Lower lobe of right lung (tissue), 2 donors: ENCODE measurements at regions not wholly inside any gene's neighbourhood (a gene's known extent, or its start where the extent isn't known, plus 50 kb on each side); places are given as distances from the start of the nearest gene placed in this dataset.

Source experiments
- ATAC-seq, 2 donors: fragments of 200-7000 bp; cut with Tn5 transposase; one replicate each; pipeline ENCODE4 v1.9.1; 2020 to 2022; ENCODE audit warnings: mild to moderate bottlenecking in 2 of 2, moderate library complexity in 2 of 2
- DNase-seq: peaks from one replicate; pipeline ENCODE4 v3.0.0-alpha.2; 2020
- H3K27ac ChIP-seq: fragments of 200-600 bp; one replicate; pipeline ENCODE4 v1.8.0; 2022
- H3K27me3 ChIP-seq: fragments of 200-600 bp; one replicate; pipeline ENCODE4 v1.8.0; 2022; ENCODE audit warnings: low read depth
- H3K36me3 ChIP-seq: fragments of 200-600 bp; one replicate; pipeline ENCODE4 v1.8.0; 2022; ENCODE audit warnings: mild to moderate bottlenecking
- H3K4me1 ChIP-seq: fragments of 200-600 bp; one replicate; pipeline ENCODE4 v1.8.0; 2022
- H3K4me3 ChIP-seq: fragments of 200-600 bp; one replicate; pipeline ENCODE4 v1.8.0; 2022; ENCODE audit warnings: mild to moderate bottlenecking
- H3K9me3 ChIP-seq: fragments of 200-600 bp; one replicate; pipeline ENCODE4 v1.8.0; 2022
- intact Hi-C: fragments of 100-400 bp; cut with DNase I; formaldehyde crosslinking; loops from one replicate; pipeline ENCODE4 v1.11.0; 2022
- TF ChIP-seq, protein P1 (sequence below): fragments of 200-600 bp; IDR thresholded peaks from one replicate; pipeline ENCODE4 v1.8.0; 2022; ENCODE audit warnings: antibody characterized with exemption, mild to moderate bottlenecking
- donor health status: DM: no; HTN: yes; CAD: no; lungs with severe emphysema.

DNA sequence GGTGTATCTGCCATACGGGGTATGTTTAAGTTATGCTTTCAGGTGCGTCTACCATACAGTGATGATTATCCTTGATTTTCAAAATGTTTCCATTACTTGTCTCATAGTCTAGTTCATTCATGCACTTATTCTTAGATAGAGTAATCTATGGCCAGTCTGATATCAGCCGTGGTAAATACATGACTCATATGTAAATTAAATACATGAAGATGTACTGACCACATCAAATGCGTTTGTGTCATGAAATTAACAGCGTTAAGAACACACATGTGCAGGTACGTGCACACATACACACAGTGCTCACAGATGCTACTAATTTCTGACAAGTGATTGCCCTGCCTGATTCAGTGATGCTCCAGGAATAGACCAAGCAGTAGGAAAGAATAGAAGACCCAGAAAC lies 75.2 kb upstream of the EXOC1L start:
- no peak for DNase-seq
- intact Hi-C loops: no loop called here
- Histone ChIP-seq H3K9me3 (no peaks in the 10 kb centered on the region), H3K27ac (no peak overlapping the region), H3K4me3 (no peak overlapping the region), H3K27me3 (no peaks in the 10 kb centered on the region), H3K4me1 (no peaks in the 10 kb centered on the region), H3K36me3 (no peaks in the 10 kb centered on the region)
- TF ChIP-seq, protein P1, sequence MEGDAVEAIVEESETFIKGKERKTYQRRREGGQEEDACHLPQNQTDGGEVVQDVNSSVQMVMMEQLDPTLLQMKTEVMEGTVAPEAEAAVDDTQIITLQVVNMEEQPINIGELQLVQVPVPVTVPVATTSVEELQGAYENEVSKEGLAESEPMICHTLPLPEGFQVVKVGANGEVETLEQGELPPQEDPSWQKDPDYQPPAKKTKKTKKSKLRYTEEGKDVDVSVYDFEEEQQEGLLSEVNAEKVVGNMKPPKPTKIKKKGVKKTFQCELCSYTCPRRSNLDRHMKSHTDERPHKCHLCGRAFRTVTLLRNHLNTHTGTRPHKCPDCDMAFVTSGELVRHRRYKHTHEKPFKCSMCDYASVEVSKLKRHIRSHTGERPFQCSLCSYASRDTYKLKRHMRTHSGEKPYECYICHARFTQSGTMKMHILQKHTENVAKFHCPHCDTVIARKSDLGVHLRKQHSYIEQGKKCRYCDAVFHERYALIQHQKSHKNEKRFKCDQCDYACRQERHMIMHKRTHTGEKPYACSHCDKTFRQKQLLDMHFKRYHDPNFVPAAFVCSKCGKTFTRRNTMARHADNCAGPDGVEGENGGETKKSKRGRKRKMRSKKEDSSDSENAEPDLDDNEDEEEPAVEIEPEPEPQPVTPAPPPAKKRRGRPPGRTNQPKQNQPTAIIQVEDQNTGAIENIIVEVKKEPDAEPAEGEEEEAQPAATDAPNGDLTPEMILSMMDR: no peak
- ATAC-seq: no peak

DNA sequence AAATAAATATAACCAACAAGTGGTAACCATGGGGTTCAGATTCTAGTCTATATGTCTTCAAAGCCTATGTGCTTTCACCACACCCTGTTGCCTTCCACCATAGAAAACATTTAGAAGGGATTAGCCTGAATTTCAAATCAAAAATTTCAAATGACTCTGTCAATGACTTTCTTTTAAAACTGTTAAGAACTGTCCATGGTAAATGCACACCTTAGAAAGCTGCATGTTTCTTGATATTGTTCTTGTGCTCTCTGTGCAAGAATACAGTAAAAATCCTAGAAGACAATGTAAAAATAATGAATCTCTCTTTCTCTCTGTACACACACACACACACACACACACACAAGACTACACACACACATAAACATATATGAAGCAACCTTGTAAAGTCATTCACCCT lies 74.6 kb upstream of the EXOC1L start:
- no peak for ATAC-seq
- Histone ChIP-seq H3K27ac (no peak overlapping the region), H3K27me3 (no peaks in the 10 kb centered on the region), H3K9me3 (no peaks in the 10 kb centered on the region), H3K4me3 (no peak overlapping the region), H3K36me3 (no peaks in the 10 kb centered on the region), H3K4me1 (no peaks in the 10 kb centered on the region)
- TF ChIP-seq, protein P1: no peak
- intact Hi-C loops: no loop called here
- DNase-seq: no peak

DNA sequence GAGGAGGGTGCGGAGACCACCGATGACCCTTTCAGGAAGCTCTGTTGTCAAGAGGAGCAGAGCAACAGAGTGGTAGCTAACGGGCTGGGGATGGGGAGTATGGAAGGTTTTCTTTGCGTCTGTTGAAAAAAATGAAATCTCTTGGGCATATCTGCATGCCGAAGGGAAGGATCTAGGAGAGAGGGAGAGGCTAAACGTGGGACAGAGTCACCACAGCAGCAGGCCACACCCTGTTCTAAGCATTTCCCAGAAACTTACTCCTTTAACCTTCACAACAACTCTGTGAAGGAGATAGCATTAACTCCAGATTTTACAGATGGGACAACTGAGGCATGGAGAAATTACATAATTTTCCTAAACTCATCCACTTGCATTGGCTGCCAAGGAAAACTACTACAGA lies 71.8 kb upstream of the EXOC1L start:
- intact Hi-C loops: no loop called here
- no peaks in the 10 kb centered on the region for H3K27me3 ChIP-seq
- ATAC-seq: no peak
- H3K9me3 ChIP-seq: no peaks in the 10 kb centered on the region
- no peak for DNase-seq
- H3K4me3 ChIP-seq: no peak overlapping the region
- H3K36me3 ChIP-seq: no peaks in the 10 kb centered on the region
- H3K4me1 ChIP-seq: no peaks in the 10 kb centered on the region
- TF ChIP-seq, protein P1: no peak
- H3K27ac ChIP-seq: no peak overlapping the region

DNA sequence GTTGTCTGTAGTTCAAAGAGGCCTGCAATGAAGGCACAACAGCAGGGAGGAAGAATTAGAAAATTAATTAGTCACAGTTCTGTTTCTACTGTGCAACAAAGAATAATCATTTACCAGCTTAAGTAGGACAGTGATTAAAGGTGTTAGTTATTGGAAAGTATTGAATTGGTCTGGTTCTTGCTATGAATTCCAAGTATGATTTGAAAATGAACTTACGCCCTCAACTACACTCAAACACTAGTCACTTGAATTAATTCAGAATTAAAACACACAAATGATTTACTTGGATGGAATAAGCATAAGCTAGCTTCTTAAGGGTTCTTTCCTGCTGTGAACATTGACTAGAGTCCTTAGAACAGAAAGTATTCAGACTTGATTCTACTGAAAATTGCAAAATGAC lies 69.9 kb upstream of the EXOC1L start:
- DNase-seq (no peak), ATAC-seq (no peak)
- Histone ChIP-seq H3K27me3 (no peaks in the 10 kb centered on the region), H3K9me3 (no peaks in the 10 kb centered on the region), H3K27ac (no peak overlapping the region), H3K4me3 (no peak overlapping the region), H3K36me3 (no peaks in the 10 kb centered on the region), H3K4me1 (no peaks in the 10 kb centered on the region)
- TF ChIP-seq, protein P1: no peak
- intact Hi-C loops: no loop called here

DNA sequence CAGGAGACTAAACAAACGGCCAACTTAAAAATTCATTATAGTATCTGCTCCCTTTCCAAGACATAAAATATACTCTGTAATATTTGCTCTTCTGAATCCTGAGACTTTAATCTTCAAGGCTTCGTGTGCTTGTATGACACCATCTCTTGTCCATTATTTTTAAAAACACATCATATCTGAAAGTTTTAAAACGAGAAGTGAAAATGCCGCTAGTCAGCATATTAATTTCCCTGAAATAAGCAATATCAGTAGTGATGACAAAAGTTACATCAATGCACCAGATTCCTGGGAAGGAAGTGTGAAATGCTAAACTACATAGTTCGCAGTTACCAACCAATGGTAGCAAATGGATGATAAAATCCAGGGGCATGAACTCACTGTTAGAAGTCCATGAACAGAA lies 66.8 kb upstream of the EXOC1L start:
- Histone ChIP-seq H3K27ac (no peak overlapping the region), H3K36me3 (no peaks in the 10 kb centered on the region), H3K4me3 (no peak overlapping the region), H3K27me3 (no peaks in the 10 kb centered on the region), H3K4me1 (no peaks in the 10 kb centered on the region), H3K9me3 (no peaks in the 10 kb centered on the region)
- intact Hi-C loops: no loop called here
- DNase-seq (no peak), ATAC-seq (no peak)
- TF ChIP-seq, protein P1: no peak

DNA sequence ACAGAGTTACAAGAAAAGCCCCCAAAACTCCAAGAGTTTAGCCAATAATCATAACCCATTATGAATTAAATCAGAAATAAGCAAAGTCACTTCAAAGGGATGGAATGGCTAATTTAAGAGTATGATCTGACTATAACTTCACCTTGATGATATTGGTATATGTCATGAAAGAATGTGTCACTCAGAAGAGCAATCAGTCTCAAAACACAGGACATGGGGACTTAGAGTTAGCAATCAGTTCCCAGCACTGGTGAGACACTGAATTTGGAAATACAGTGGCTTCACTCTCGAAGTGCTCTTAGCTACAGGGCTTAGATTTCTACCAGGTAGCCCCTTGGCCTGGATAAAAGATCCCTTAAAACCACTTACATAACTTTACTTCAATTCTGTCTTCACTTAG lies 65.7 kb upstream of the EXOC1L start:
- Histone ChIP-seq H3K36me3 (no peaks in the 10 kb centered on the region), H3K27ac (no peak overlapping the region), H3K27me3 (no peaks in the 10 kb centered on the region), H3K4me1 (no peaks in the 10 kb centered on the region), H3K4me3 (no peak overlapping the region), H3K9me3 (no peaks in the 10 kb centered on the region)
- intact Hi-C loops: no loop called here
- DNase-seq (no peak), ATAC-seq (no peak)
- TF ChIP-seq, protein P1: no peak
